ENCODE measurements at regions not wholly inside any gene's neighbourhood (a gene's known extent, or its start where the extent isn't known, plus 50 kb on each side); places are given as distances from the start of the nearest gene placed in this dataset.
A peak's percentile ranks its signal among the peaks of the same experiment; 100 is the strongest.

- DNase-seq = no peak
Measured at GRCh38 chr2:16615687-16616615, 49.7 kb downstream of the CYRIA start.

DNA sequence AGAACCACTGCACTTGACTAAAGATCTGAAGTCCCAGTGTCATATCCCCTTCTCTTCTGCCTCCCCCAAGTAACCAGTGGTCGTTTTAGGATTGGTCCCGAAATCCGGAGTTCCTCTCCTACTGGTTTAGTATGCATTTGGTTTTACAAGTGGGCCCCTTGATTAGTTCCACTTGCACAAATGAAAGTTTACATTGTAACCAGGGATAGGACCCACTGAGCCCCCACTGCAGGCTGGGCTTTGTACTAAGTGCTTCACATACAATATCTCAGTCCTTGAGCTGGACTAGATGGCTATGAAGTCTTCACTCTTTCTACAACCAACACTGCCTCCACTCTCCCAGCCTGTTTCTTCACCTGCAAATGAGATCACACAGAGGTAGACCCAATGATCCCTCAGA, 50.4 kb downstream of the CYRIA start:
- DNase-seq = no peak

- peak; percentile 48 for DNase-seq
Measured at GRCh38 chr2:16614314-16614860, 51.2 kb downstream of the CYRIA start.

DNA sequence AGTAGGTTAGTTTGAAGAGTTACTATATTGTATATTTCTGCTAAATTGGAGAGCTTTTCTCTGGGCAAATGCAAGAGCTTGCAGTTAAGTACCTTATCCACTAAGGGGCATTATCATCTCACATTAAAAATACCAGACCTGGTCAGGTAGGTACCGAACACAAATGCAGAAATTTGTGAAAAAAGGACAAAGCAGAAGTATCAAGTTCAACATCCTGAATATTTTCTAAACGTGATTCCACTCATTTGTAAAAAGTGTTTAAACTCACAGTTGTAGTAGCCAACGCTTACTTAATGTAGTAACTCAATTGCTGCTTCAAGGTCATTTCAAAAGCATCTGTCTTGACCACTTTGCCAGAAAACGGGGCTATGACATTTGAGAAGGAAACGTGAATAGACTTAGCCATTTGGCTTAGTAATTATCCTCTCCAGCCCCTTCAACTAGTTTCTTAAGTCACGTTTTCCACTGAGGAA, 52.1 kb downstream of the CYRIA start:
- peak; percentile 34 for DNase-seq

DNA sequence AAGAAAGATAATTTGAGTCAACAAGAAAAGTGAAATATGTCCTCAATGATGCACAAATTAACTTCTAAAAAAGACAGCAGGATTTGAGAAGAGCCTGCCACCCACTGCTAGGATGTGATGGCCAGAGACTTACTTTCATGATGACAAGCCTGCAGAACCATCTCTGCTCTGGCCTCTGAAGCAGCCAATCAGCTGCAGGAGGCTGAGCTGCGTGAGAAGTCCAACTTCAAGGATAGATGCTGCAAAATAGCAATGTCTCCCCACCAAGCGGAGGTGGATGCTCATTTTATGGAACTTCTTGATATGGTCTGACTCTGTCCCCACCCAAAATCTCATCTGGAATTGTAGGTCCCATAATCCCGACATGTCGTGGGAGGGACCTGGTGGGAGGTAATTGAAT, 53.1 kb downstream of the CYRIA start:
- no peak for DNase-seq

DNA sequence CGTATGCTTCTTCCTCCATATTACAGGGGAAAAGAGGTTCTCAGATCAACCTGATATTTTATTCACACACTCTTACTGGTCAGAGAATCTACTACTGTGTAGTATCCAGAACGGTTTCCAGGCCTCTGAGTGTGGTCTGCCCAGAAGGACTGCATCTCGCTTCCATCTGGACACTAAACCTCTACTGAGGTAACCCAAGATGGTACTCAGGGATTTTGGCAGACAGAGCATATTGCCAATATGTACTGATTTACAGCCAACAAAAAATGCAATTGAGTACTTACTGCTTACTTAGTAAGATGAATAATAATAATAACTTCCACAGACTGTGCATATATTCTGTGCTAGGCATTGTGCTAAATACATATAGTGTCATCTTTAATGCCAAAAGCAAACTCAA, 55.8 kb downstream of the CYRIA start:
- no peak for DNase-seq

DNA sequence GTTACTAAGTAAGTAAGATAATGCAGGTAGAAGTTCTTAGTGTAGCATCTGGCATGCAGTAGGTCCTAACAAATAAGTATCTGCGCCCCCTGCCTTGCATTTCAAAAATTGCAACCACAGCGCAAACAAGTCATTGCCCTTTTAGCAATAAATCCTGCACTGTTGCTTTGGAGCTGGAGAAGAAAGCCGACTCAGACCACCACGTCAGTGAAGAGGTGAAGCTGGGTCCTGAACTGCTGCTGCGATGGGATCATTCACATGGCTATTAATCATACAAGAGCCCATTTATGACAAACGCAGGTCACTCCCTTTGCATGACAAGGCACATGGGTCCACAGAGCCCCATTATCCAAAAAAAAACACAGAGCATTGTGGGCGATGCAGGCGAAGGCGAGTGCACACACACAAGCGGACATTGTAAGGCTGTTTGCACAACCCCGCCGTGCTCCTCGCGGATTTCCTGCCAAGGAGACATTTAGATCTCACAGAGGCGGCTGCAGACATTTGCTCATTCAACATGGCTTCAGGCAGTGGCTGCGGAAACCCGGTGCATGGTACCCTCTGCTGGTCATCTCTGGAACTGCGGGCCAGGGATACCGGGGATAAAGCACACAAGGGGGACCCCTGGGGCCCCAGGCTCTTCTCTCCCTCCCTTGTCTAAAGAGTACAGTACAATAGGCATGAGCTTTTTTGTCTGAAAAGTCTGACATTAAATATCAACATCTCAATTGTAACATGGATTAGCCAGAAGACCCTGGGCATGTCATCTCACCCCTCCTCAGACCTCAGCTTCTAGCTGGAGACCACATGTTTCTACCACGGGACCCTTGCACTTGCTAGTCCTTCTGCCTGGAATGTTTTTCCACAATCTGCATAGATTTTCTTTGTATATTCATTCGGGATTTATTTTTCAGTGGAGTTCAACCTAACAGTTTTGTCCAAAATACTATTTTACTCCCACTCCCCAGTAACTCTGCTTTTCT, 56.7 kb downstream of the CYRIA start:
- peak; percentile 72 for DNase-seq

- no peak for DNase-seq
Measured at GRCh38 chr2:16607301-16607700, 58.3 kb downstream of the CYRIA start.

- no peak for DNase-seq
Measured at GRCh38 chr2:16604236-16604635, 61.4 kb downstream of the CYRIA start.

GRCh38 chr2:16591370-16591933, 74.2 kb downstream of the CYRIA start:
- no peak for DNase-seq

GRCh38 chr2:16589465-16589864, 76.2 kb downstream of the CYRIA start:
- DNase-seq = no peak

- no peak for DNase-seq
Measured at GRCh38 chr2:16588565-16588964, 77.1 kb downstream of the CYRIA start.

DNA sequence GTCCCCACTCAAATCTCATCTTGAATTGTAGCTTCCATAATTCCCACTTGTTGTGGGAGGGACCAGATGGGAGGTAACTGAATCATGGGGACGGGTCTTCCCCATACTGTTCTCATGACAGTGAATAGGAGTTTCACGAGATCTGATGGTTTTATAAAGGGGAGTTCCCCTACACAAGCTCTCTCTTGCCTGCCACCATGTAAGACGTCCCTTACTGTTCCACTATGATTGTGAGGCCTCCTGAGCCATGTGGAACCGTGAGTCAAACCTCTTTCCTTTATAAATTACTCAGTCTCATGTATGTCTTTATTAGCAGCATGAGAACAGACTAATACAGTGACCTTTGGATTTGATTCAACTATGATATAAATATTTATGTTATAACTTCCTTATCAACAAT, 78.0 kb downstream of the CYRIA start:
- no peak for DNase-seq

GRCh38 chr2:16584824-16585540, 80.7 kb downstream of the CYRIA start:
- DNase-seq = no peak

DNA sequence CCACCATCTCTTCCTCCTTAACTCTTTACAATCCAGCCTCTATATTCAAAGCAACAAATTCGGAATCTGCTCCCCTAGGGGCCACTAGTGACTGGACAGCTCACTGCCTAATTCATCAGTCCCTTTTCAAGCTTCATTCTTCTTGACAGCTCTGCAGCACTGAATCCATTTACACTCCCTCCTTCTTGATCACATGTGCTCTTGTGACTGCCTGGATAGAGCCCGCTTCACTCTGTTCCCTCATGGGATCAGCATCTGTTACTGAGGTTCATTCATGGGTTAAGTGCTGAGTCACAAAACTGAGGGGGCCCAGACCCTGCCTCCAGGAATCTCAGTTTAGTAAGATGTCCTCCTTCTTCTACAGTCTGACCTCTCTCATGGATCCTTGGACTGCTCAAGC, 81.5 kb downstream of the CYRIA start:
- DNase-seq = no peak

DNA sequence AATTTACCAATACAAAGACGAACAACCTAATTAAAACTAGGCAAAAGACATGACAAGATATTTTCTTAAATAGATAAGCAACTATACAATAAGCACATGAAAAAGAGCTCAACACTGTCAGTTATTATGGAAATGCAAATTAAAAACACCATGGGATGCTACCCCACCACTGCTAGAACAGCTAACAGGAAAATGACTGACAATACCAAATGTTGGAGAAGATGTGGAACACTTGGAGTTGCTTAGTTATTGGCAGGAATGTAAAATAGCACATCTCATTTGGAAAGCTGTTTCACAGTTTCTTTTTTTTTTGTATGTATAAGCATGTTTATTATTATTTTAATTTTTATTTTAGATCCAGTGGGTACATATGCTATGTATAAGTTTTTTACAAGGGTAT, 84.4 kb downstream of the CYRIA start:
- no peak for DNase-seq

GRCh38 chr2:16578081-16578480, 87.6 kb downstream of the CYRIA start:
- no peak for DNase-seq

- DNase-seq = no peak
Measured at GRCh38 chr2:16570516-16570915, 95.1 kb downstream of the CYRIA start.

GRCh38 chr2:16568998-16569784, 96.4 kb downstream of the CYRIA start:
- no peak for DNase-seq

GRCh38 chr2:16566701-16567100, 98.9 kb downstream of the CYRIA start:
- DNase-seq = no peak

GRCh38 chr2:16565481-16565880, 100.2 kb downstream of the CYRIA start:
- no peak for DNase-seq

Data from DMS79 (cell line).